Endothelial cell of umbilical vein (primary cell): ENCODE measurements at regions not wholly inside any gene's neighbourhood (a gene's known extent, or its start where the extent isn't known, plus 50 kb on each side); places are given as distances from the start of the nearest gene placed in this dataset.

Experiments used
- BruUV-seq: library from RNA; stranded (reverse); fragments of 400-500 nt; replicated peaks from 2 replicates; lab custom pipeline; 2021; lab: Mats Ljungman, UMichigan
- CTCF ChIA-PET: fragments of 300-600, 350-600 bp; sonication (Branson Sonifier 250); formaldehyde crosslinking; loops from one replicate; lab custom pipeline; 2021; ENCODE audit warnings: antibody characterized with exemption, inconsistent platforms; lab: Charles Lee
- POLR2A ChIA-PET: fragments of 300-600, 350-600 bp; sonication (Branson Sonifier 250); formaldehyde crosslinking; loops from one replicate; lab custom pipeline; 2021; ENCODE audit warnings: antibody characterized with exemption, inconsistent platforms; lab: Charles Lee
- DNase-seq: peaks from one replicate; pipeline ENCODE4 v3.0.0-alpha.2; 2011; ENCODE audit warnings: low read depth, low spot score
- FAIRE-seq: peaks from 2 replicates; lab custom pipeline; 2011; peaks lifted over from hg19 to GRCh38; lab: Jason Lieb, UNC
- H2AFZ ChIP-seq: 2 replicates; pipeline ENCODE4 v1.6.0; 2012; ENCODE audit warnings: low read depth, low read length, control low read depth, inconsistent platforms
- H3K27ac ChIP-seq: 2 replicates; pipeline ENCODE4 v1.5.1; 2011; ENCODE audit warnings: low read depth, mild to moderate bottlenecking, control low read depth, low read length, moderate library complexity; ENCODE audit not compliant: insufficient read depth
- H3K27me3 ChIP-seq, 2 experiments: 2 replicates each; pipeline versions ENCODE4 v1.6.0 to v1.6.1; 2011; ENCODE audit warnings: low read length in 2 of 2, mixed read lengths in 1 of 2; ENCODE audit not compliant: control insufficient read depth in 2 of 2, insufficient read depth in 2 of 2
- H3K36me3 ChIP-seq, 2 experiments: 2 replicates in 1 of 2; 3 replicates in 1 of 2; pipeline ENCODE4 v1.5.1; 2011; ENCODE audit warnings: low read length in 2 of 2, mild to moderate bottlenecking in 1 of 2, moderate library complexity in 1 of 2; ENCODE audit not compliant: control insufficient read depth in 2 of 2, insufficient read depth in 2 of 2; ENCODE audit errors: extremely low read depth in 1 of 2
- H3K4me1 ChIP-seq: 3 replicates; pipeline ENCODE4 v1.5.1; 2011; ENCODE audit warnings: mild to moderate bottlenecking, low read length; ENCODE audit not compliant: control insufficient read depth, insufficient read depth; ENCODE audit errors: extremely low read depth
- H3K4me2 ChIP-seq: 2 replicates; pipeline ENCODE4 v1.6.1; 2011; ENCODE audit warnings: low read length, control low read depth, mixed read lengths; ENCODE audit not compliant: insufficient read depth
- H3K4me3 ChIP-seq, 3 experiments: fragments of 200-600 bp in 1 of 3; sonication (generic), shearing (Covaris generic) in 1 of 3; replicated peaks in 1 of 3; 2 replicates each; pipeline ENCODE4 v1.5.1; 2011 to 2016; ENCODE audit warnings: control low read depth in 3 of 3, low read length in 3 of 3, mild to moderate bottlenecking in 2 of 3, inconsistent platforms in 1 of 3, low read depth in 1 of 3, moderate library complexity in 1 of 3; ENCODE audit not compliant: insufficient read depth in 1 of 3
- H3K79me2 ChIP-seq: 2 replicates; pipeline ENCODE4 v1.6.0; 2012; ENCODE audit warnings: low read length, inconsistent platforms; ENCODE audit not compliant: control insufficient read depth, insufficient read depth
- H3K9ac ChIP-seq: replicated peaks from 2 replicates; pipeline ENCODE3; 2011; ENCODE audit warnings: low read length, control low read depth; ENCODE audit not compliant: insufficient read depth; ENCODE audit errors: extremely low read depth
- H3K9me1 ChIP-seq: replicated peaks from 3 replicates; pipeline ENCODE4 v1.6.0; 2011; ENCODE audit warnings: mild to moderate bottlenecking, low read length; ENCODE audit not compliant: control insufficient read depth, insufficient read depth; ENCODE audit errors: extremely low read depth
- H3K9me3 ChIP-seq: replicated peaks from 2 replicates; pipeline ENCODE4 v1.5.1; 2012; ENCODE audit warnings: low read length, inconsistent platforms; ENCODE audit not compliant: control insufficient read depth, insufficient read depth
- H4K20me1 ChIP-seq: replicated peaks from 2 replicates; pipeline ENCODE3; 2011; ENCODE audit warnings: mild to moderate bottlenecking, low read length; ENCODE audit not compliant: control insufficient read depth, insufficient read depth; ENCODE audit errors: extremely low read depth
- CTCF ChIP-seq, 2 donors: IDR thresholded peaks; 1 replicate in 1 of 2; 2 replicates in 1 of 2; pipeline ENCODE4 v1.5.1; 2011; ENCODE audit warnings: low read length in 2 of 2, mild to moderate bottlenecking in 2 of 2, moderate library complexity in 2 of 2, control low read depth in 1 of 2, inconsistent platforms in 1 of 2, low read depth in 1 of 2; ENCODE audit not compliant: insufficient read depth in 1 of 2; ENCODE audit errors: extremely low read depth in 1 of 2
- EZH2 ChIP-seq: IDR thresholded peaks from 2 replicates; pipeline ENCODE4 v1.6.1; 2012; ENCODE audit warnings: borderline replicate concordance, low read depth, mild to moderate bottlenecking, moderate library complexity, low read length, inconsistent platforms; ENCODE audit not compliant: severe bottlenecking
- FOS ChIP-seq: IDR thresholded peaks from 2 replicates; pipeline ENCODE4 v1.6.1; 2011; ENCODE audit warnings: mild to moderate bottlenecking, low read length, moderate library complexity, borderline replicate concordance; ENCODE audit not compliant: insufficient read depth
- GATA2 ChIP-seq: IDR thresholded peaks from 2 replicates; pipeline ENCODE4 v1.7.0; 2011; ENCODE audit warnings: low read depth, mild to moderate bottlenecking, moderate library complexity, mixed read lengths, low read length; ENCODE audit not compliant: insufficient read length, insufficient read depth
- JUN ChIP-seq: IDR thresholded peaks from 2 replicates; pipeline ENCODE4 v1.6.1; 2011; ENCODE audit warnings: borderline replicate concordance, low read depth; ENCODE audit not compliant: insufficient read length, insufficient read depth
- MAX ChIP-seq: IDR thresholded peaks from 2 replicates; pipeline ENCODE4 v1.6.1; 2011; ENCODE audit not compliant: insufficient read depth, insufficient read length
- POLR2AphosphoS5 ChIP-seq: IDR thresholded peaks from 2 replicates; pipeline ENCODE4 v1.6.1; 2012; ENCODE audit warnings: low read depth, mild to moderate bottlenecking, control low read depth, low read length, moderate library complexity; ENCODE audit not compliant: insufficient read depth
- dilution Hi-C: fragments of 300-500 bp; cut with MboI; formaldehyde crosslinking; loops from one replicate; pipeline ENCODE4 v1.15.0; 2019; ENCODE audit warnings: low sequenced_read_pairs; ENCODE audit not compliant: extremely low pct_ligation_motif_present
- intact Hi-C: fragments of 100-400 bp; cut with micrococcal nuclease; formaldehyde crosslinking; loops from one replicate; pipeline ENCODE4 v1.10.0; 2022

GRCh38 chr6:74458536-74458935, 747.3 kb downstream of the COL12A1 start:
- no peaks in the 10 kb centered on the region for H3K4me1 ChIP-seq
- H3K79me2 ChIP-seq: no peaks in the 10 kb centered on the region
- FAIRE-seq (no peak), DNase-seq (no peak)
- no peak overlapping the region for H3K4me3 ChIP-seq
- no peak overlapping the region for H3K27ac ChIP-seq
- H3K27me3 ChIP-seq: no peaks in the 10 kb centered on the region
- H3K9me1 ChIP-seq: no peaks in the 10 kb centered on the region
- no peak overlapping the region for H3K9ac ChIP-seq
- ChIA-PET CTCF (no interaction called here), POLR2A (no interaction called here)
- TF ChIP-seq EZH2 (no peak), MAX (no peak), JUN (no peak), CTCF (IDR thresholded peaks at IDR 0.05; ENCODE audit: extremely low read depth in 1 of 2, insufficient read depth in 1 of 2, low read depth in 1 of 2, low read length in 2 of 2) (no peak), FOS (no peak), POLR2AphosphoS5 (no peak), GATA2 (no peak)
- no peaks in the 10 kb centered on the region for H4K20me1 ChIP-seq
- BruUV-seq: no TSS peak
- dilution Hi-C loops (no loop called here), intact Hi-C loops (no loop called here)
- H2AFZ ChIP-seq: no peak overlapping the region
- no peaks in the 10 kb centered on the region for H3K9me3 ChIP-seq
- H3K4me2 ChIP-seq: no peak overlapping the region
- no peaks in the 10 kb centered on the region for H3K36me3 ChIP-seq
